ENCODE measurements at regions not wholly inside any gene's neighbourhood (a gene's known extent, or its start where the extent isn't known, plus 50 kb on each side); places are given as distances from the start of the nearest gene placed in this dataset.

- Histone ChIP-seq H3K27me3 (ENCODE audit: low read length) (no peaks in the 10 kb centered on the region), H3K9ac (ENCODE audit: low read length) (no peak overlapping the region), H3K9me2 (replicated peaks; ENCODE audit: insufficient read depth, low read length) (no peaks in the 10 kb centered on the region), H3K79me2 (ENCODE audit: insufficient read depth, low read length) (no peaks in the 10 kb centered on the region), H3K27ac (ENCODE audit: low read depth, low read length) (no peak overlapping the region), H3K36me3 (ENCODE audit: low read length) (no peaks in the 10 kb centered on the region), H4K20me1 (ENCODE audit: low read depth, low read length) (no peaks in the 10 kb centered on the region), H2AFZ (ENCODE audit: low read depth, low read length, severe bottlenecking) (no peak overlapping the region), H3K4me3 (ENCODE audit: insufficient read depth, low read length, poor library complexity, severe bottlenecking) (no peak overlapping the region), H3F3A (ENCODE audit: insufficient read depth) (no peaks in the 10 kb centered on the region), H3K9me3 (ENCODE audit: insufficient read depth, low read length) (no peaks in the 10 kb centered on the region), H3K4me2 (ENCODE audit: low read depth, low read length, poor library complexity, severe bottlenecking) (no peak overlapping the region)
- no peak for TF ChIP-seq EZH2phosphoT487 (conservative IDR thresholded peaks at IDR 0.05; ENCODE audit: low read length)
- TF ChIP-seq CTCF (IDR thresholded peaks at IDR 0.05; ENCODE audit: insufficient read depth, low read length, poor library complexity, severe bottlenecking), result no peak
Measured at GRCh38 chr10:80741278-80741677, 203.6 kb downstream of the SH2D4B start.

GRCh38 chr10:80750268-80750667 lies 212.6 kb downstream of the SH2D4B start:
- Histone ChIP-seq H3K4me2 (ENCODE audit: low read depth, low read length, poor library complexity, severe bottlenecking) (no peak overlapping the region), H2AFZ (ENCODE audit: low read depth, low read length, severe bottlenecking) (no peak overlapping the region), H3K9ac (ENCODE audit: low read length) (no peak overlapping the region), H3K27me3 (ENCODE audit: low read length) (no peaks in the 10 kb centered on the region), H3K27ac (ENCODE audit: low read depth, low read length) (no peak overlapping the region), H3K36me3 (ENCODE audit: low read length) (no peaks in the 10 kb centered on the region), H3K9me2 (replicated peaks; ENCODE audit: insufficient read depth, low read length) (no peaks in the 10 kb centered on the region), H4K20me1 (ENCODE audit: low read depth, low read length) (no peaks in the 10 kb centered on the region), H3K79me2 (ENCODE audit: insufficient read depth, low read length) (no peaks in the 10 kb centered on the region), H3F3A (ENCODE audit: insufficient read depth) (no peaks in the 10 kb centered on the region), H3K4me3 (ENCODE audit: insufficient read depth, low read length, poor library complexity, severe bottlenecking) (no peak overlapping the region), H3K9me3 (ENCODE audit: insufficient read depth, low read length) (no peaks in the 10 kb centered on the region)
- TF ChIP-seq EZH2phosphoT487 (conservative IDR thresholded peaks at IDR 0.05; ENCODE audit: low read length), result no peak
- TF ChIP-seq CTCF (IDR thresholded peaks at IDR 0.05; ENCODE audit: insufficient read depth, low read length, poor library complexity, severe bottlenecking), result no peak

GRCh38 chr10:80751940-80752339 lies 214.2 kb downstream of the SH2D4B start:
- 0 out of 2 replicates have a peak, but pooled peaks cover 2% of the 10 kb centered on the region for H3K27me3 ChIP-seq (ENCODE audit: low read length)
- TF ChIP-seq EZH2phosphoT487 (conservative IDR thresholded peaks at IDR 0.05; ENCODE audit: low read length) (no peak), CTCF (IDR thresholded peaks at IDR 0.05; ENCODE audit: insufficient read depth, low read length, poor library complexity, severe bottlenecking) (no peak)
- H3K79me2 ChIP-seq (ENCODE audit: insufficient read depth, low read length), result no peaks in the 10 kb centered on the region
- no peaks in the 10 kb centered on the region for H3K36me3 ChIP-seq (ENCODE audit: low read length)
- no peaks in the 10 kb centered on the region for H4K20me1 ChIP-seq (ENCODE audit: low read depth, low read length)
- no peak overlapping the region for H3K4me3 ChIP-seq (ENCODE audit: insufficient read depth, low read length, poor library complexity, severe bottlenecking)
- H2AFZ ChIP-seq (ENCODE audit: low read depth, low read length, severe bottlenecking), result no peak overlapping the region
- no peak overlapping the region for H3K9ac ChIP-seq (ENCODE audit: low read length)
- no peaks in the 10 kb centered on the region for H3F3A ChIP-seq (ENCODE audit: insufficient read depth)
- H3K27ac ChIP-seq (ENCODE audit: low read depth, low read length), result no peak overlapping the region
- no peaks in the 10 kb centered on the region for H3K9me3 ChIP-seq (ENCODE audit: insufficient read depth, low read length)
- H3K4me2 ChIP-seq (ENCODE audit: low read depth, low read length, poor library complexity, severe bottlenecking), result no peak overlapping the region
- no peaks in the 10 kb centered on the region for H3K9me2 ChIP-seq (replicated peaks; ENCODE audit: insufficient read depth, low read length)

Data from SU-DHL-6 (cell line).